Mesenchymal stem cell (in vitro differentiated cells and primary cell): ENCODE measurements at regions not wholly inside any gene's neighbourhood (a gene's known extent, or its start where the extent isn't known, plus 50 kb on each side); places are given as distances from the start of the nearest gene placed in this dataset.

Experiments used
- DNase-seq: peaks from one replicate; pipeline ENCODE4 v3.0.0-alpha.2; 2013
- H2AFZ ChIP-seq: one replicate; pipeline ENCODE4 v1.6.1; 2013; ENCODE audit warnings: low read depth, mild to moderate bottlenecking, control low read depth, inconsistent platforms, low read length, moderate library complexity
- H2AK5ac ChIP-seq: 2 replicates; pipeline ENCODE4 v1.6.1; 2013; ENCODE audit warnings: low read length, moderate library complexity, mild to moderate bottlenecking, inconsistent platforms; ENCODE audit not compliant: severe bottlenecking
- H2BK120ac ChIP-seq: one replicate; pipeline ENCODE4 v1.6.1; 2013; ENCODE audit warnings: low read depth, mild to moderate bottlenecking, inconsistent platforms, low read length, moderate library complexity
- H2BK12ac ChIP-seq, 2 experiments: one replicate each; pipeline ENCODE4 v1.6.1; 2013; ENCODE audit warnings: inconsistent platforms in 2 of 2, low read length in 2 of 2, mild to moderate bottlenecking in 2 of 2, moderate library complexity in 2 of 2, control low read depth in 1 of 2
- H2BK15ac ChIP-seq: one replicate; pipeline ENCODE4 v1.6.1; 2013; ENCODE audit warnings: mild to moderate bottlenecking, low read depth, inconsistent platforms; ENCODE audit not compliant: poor library complexity, severe bottlenecking
- H2BK5ac ChIP-seq: 2 replicates; pipeline ENCODE4 v1.6.1; 2013; ENCODE audit warnings: low read depth, mild to moderate bottlenecking, low read length, control low read depth, inconsistent platforms; ENCODE audit not compliant: poor library complexity, severe bottlenecking
- H3K14ac ChIP-seq, 2 experiments: one replicate each; pipeline ENCODE4 v1.6.1; 2013; ENCODE audit warnings: inconsistent platforms in 2 of 2, low read length in 2 of 2, control low read depth in 1 of 2, mild to moderate bottlenecking in 1 of 2, moderate library complexity in 1 of 2
- H3K18ac ChIP-seq, 2 experiments: one replicate each; pipeline ENCODE4 v1.6.1; 2013; ENCODE audit warnings: inconsistent platforms in 2 of 2, low read length in 2 of 2, control low read depth in 1 of 2, low read depth in 1 of 2, mild to moderate bottlenecking in 1 of 2
- H3K23ac ChIP-seq, 2 experiments: one replicate each; pipeline ENCODE4 v1.6.1; 2013; ENCODE audit warnings: inconsistent platforms in 2 of 2, low read length in 2 of 2, mild to moderate bottlenecking in 2 of 2, moderate library complexity in 2 of 2, control low read depth in 1 of 2
- H3K27ac ChIP-seq: 2 replicates; pipeline ENCODE4 v1.5.1; 2013; ENCODE audit warnings: mild to moderate bottlenecking, moderate library complexity, low read length, control low read depth, inconsistent platforms; ENCODE audit not compliant: poor library complexity, severe bottlenecking
- H3K27me3 ChIP-seq, 2 experiments: 2 replicates each; pipeline versions ENCODE4 v1.6.1 to v1.7.0; 2013; ENCODE audit warnings: low read length in 2 of 2, mild to moderate bottlenecking in 2 of 2, moderate library complexity in 2 of 2, control low read depth in 1 of 2, inconsistent platforms in 1 of 2; ENCODE audit not compliant: control insufficient read depth in 1 of 2, insufficient read depth in 1 of 2
- H3K36me3 ChIP-seq, 2 experiments: 2 replicates each; pipeline versions ENCODE4 v1.6.1 to v1.7.0; 2013; ENCODE audit warnings: low read length in 2 of 2, control low read depth in 1 of 2, inconsistent platforms in 1 of 2, low read depth in 1 of 2, mild to moderate bottlenecking in 1 of 2; ENCODE audit not compliant: insufficient read depth in 2 of 2, control insufficient read depth in 1 of 2
- H3K4ac ChIP-seq, 2 experiments: one replicate each; pipeline ENCODE4 v1.6.1; 2013; ENCODE audit warnings: inconsistent platforms in 2 of 2, low read length in 2 of 2, mild to moderate bottlenecking in 2 of 2, moderate library complexity in 2 of 2, control low read depth in 1 of 2, low read depth in 1 of 2
- H3K4me1 ChIP-seq: 2 replicates; pipeline ENCODE4 v1.6.1; 2013; ENCODE audit warnings: low read depth, low read length, control low read depth; ENCODE audit not compliant: control insufficient read depth, insufficient read depth
- H3K4me2 ChIP-seq: 2 replicates; pipeline ENCODE4 v1.6.1; 2013; ENCODE audit warnings: low read length, mild to moderate bottlenecking, inconsistent platforms; ENCODE audit not compliant: poor library complexity, severe bottlenecking
- H3K4me3 ChIP-seq, 2 experiments: 2 replicates each; pipeline versions ENCODE4 v1.5.1 to v1.7.0; 2013; ENCODE audit warnings: low read length in 2 of 2, mild to moderate bottlenecking in 2 of 2, control low read depth in 1 of 2, low read depth in 1 of 2; ENCODE audit not compliant: insufficient read depth in 1 of 2
- H3K79me1 ChIP-seq: replicated peaks from 2 replicates; pipeline ENCODE4 v1.6.1; 2013; ENCODE audit warnings: mild to moderate bottlenecking, control low read depth, low read length, inconsistent platforms; ENCODE audit not compliant: poor library complexity, severe bottlenecking
- H3K9ac ChIP-seq: 2 replicates; pipeline ENCODE4 v1.7.0; 2013; ENCODE audit warnings: mild to moderate bottlenecking, low read length, moderate library complexity
- H3K9me3 ChIP-seq: 2 replicates; pipeline ENCODE4 v1.7.0; 2013; ENCODE audit warnings: mild to moderate bottlenecking, low read length; ENCODE audit not compliant: control insufficient read depth
- H4K8ac ChIP-seq: one replicate; pipeline ENCODE4 v1.6.1; 2013; ENCODE audit warnings: inconsistent platforms, mild to moderate bottlenecking, low read length, moderate library complexity
- H4K91ac ChIP-seq: one replicate; pipeline ENCODE4 v1.6.1; 2013; ENCODE audit warnings: mild to moderate bottlenecking, low read length, inconsistent platforms
- WGBS: methylation state at CpG from one replicate; pipeline ENCODE4 v1.1.7; 2013; ENCODE audit warnings: mixed read lengths; 5-methylcytosine and 5-hydroxymethylcytosine counted together

- H2BK5ac ChIP-seq, result no peak overlapping the region
- no peaks in the 10 kb centered on the region for H3K36me3 ChIP-seq
- no peak overlapping the region for H2AK5ac ChIP-seq
- no peak overlapping the region for H3K4me3 ChIP-seq
- no peak overlapping the region for H3K18ac ChIP-seq
- H4K8ac ChIP-seq, result no peak overlapping the region
- no peak overlapping the region for H2BK12ac ChIP-seq
- H3K14ac ChIP-seq, result no peak overlapping the region
- no peak overlapping the region for H3K4ac ChIP-seq
- H3K79me1 ChIP-seq, result no peaks in the 10 kb centered on the region
- DNase-seq, result no peak
- no peak overlapping the region for H2BK120ac ChIP-seq
- peaks cover 25% of the 10 kb centered on the region for H3K9me3 ChIP-seq
- no peak overlapping the region for H2BK15ac ChIP-seq
- no peak overlapping the region for H3K4me2 ChIP-seq
- no peak overlapping the region for H3K23ac ChIP-seq
- H4K91ac ChIP-seq, result peak overlapping the region; percentile 15
- H3K4me1 ChIP-seq, result no peaks in the 10 kb centered on the region
- no peak overlapping the region for H3K9ac ChIP-seq
- no peaks in the 10 kb centered on the region for H3K27me3 ChIP-seq
- no peak overlapping the region for H2AFZ ChIP-seq
- no peak overlapping the region for H3K27ac ChIP-seq
These were observed 878.0 kb upstream of the MDGA2 start for GRCh38 chr14:48553443-48553842.

- Histone ChIP-seq H3K36me3 (no peaks in the 10 kb centered on the region), H3K4me2 (no peak overlapping the region), H2BK120ac (no peak overlapping the region), H4K8ac (no peak overlapping the region), H3K9me3 (peaks cover 2% of the 10 kb centered on the region), H3K14ac (no peak overlapping the region), H3K4ac (no peak overlapping the region), H3K23ac (no peak overlapping the region), H3K27ac (no peak overlapping the region), H4K91ac (no peak overlapping the region), H3K4me3 (no peak overlapping the region), H2AFZ (no peak overlapping the region), H2AK5ac (no peak overlapping the region), H2BK15ac (no peak overlapping the region), H3K79me1 (no peaks in the 10 kb centered on the region), H3K4me1 (no peaks in the 10 kb centered on the region), H2BK5ac (no peak overlapping the region), H3K9ac (no peak overlapping the region), H2BK12ac (no peak overlapping the region), H3K18ac (no peak overlapping the region), H3K27me3 (no peaks in the 10 kb centered on the region)
- 67% methylated on average over 3 of the region's 4 CpGs for WGBS
- no peak for DNase-seq
These were observed 871.6 kb upstream of the MDGA2 start for GRCh38 chr14:48546996-48547395.

- Histone ChIP-seq H3K4me3 (no peak overlapping the region), H4K8ac (no peak overlapping the region), H4K91ac (no peak overlapping the region), H3K9ac (no peak overlapping the region), H3K27ac (no peak overlapping the region), H2AFZ (no peak overlapping the region), H2BK12ac (no peak overlapping the region), H3K4me2 (no peak overlapping the region), H2AK5ac (no peak overlapping the region), H3K36me3 (no peaks in the 10 kb centered on the region), H2BK5ac (no peak overlapping the region), H2BK120ac (no peak overlapping the region), H3K23ac (no peak overlapping the region), H3K4ac (no peak overlapping the region), H3K9me3 (peaks cover 5% of the 10 kb centered on the region), H3K27me3 (no peaks in the 10 kb centered on the region), H3K18ac (no peak overlapping the region), H3K79me1 (no peaks in the 10 kb centered on the region), H3K14ac (no peak overlapping the region), H2BK15ac (no peak overlapping the region), H3K4me1 (no peaks in the 10 kb centered on the region)
- DNase-seq, result no peak
These were observed 862.2 kb upstream of the MDGA2 start for GRCh38 chr14:48537600-48537999.

GRCh38 chr14:48536318-48536717 lies 860.9 kb upstream of the MDGA2 start:
- H2BK5ac ChIP-seq, result no peak overlapping the region

More at GRCh38 chr14:48536318-48536717, 860.9 kb upstream of the MDGA2 start:
- no peak overlapping the region for H4K91ac ChIP-seq
- no peak for DNase-seq
- H4K8ac ChIP-seq, result no peak overlapping the region
- H3K9ac ChIP-seq, result no peak overlapping the region
- no peak overlapping the region for H2AFZ ChIP-seq
- H2BK120ac ChIP-seq, result no peak overlapping the region
- H3K27me3 ChIP-seq, result no peaks in the 10 kb centered on the region
- H3K14ac ChIP-seq, result no peak overlapping the region
- no peak overlapping the region for H3K4me2 ChIP-seq
- no peak overlapping the region for H2BK15ac ChIP-seq
- H2BK12ac ChIP-seq, result no peak overlapping the region
- no peaks in the 10 kb centered on the region for H3K79me1 ChIP-seq
- 49% methylated on average over 2 of the region's 3 CpGs for WGBS
- H3K36me3 ChIP-seq, result no peaks in the 10 kb centered on the region
- peaks cover 9% of the 10 kb centered on the region for H3K9me3 ChIP-seq
- H3K4me3 ChIP-seq, result no peak overlapping the region
- H3K4ac ChIP-seq, result no peak overlapping the region
- no peaks in the 10 kb centered on the region for H3K4me1 ChIP-seq
- no peak overlapping the region for H3K23ac ChIP-seq
- no peak overlapping the region for H2AK5ac ChIP-seq
- H3K27ac ChIP-seq, result no peak overlapping the region
- H3K18ac ChIP-seq, result no peak overlapping the region
